ENCODE measurements at regions not wholly inside any gene's neighbourhood (a gene's known extent, or its start where the extent isn't known, plus 50 kb on each side); places are given as distances from the start of the nearest gene placed in this dataset.
"Not testable (repeated sequence)": the region's sequence is repeated elsewhere in the genome, so short reads cannot be mapped to it uniquely, and the experiment has no call there.

GRCh38 chr9:97248252-97248651 lies 59.2 kb upstream of the CCDC180 start:
- not testable (repeated sequence) for DNase-seq

- DNase-seq = no peak
These were observed 63.9 kb upstream of the CCDC180 start for GRCh38 chr9:97243606-97244005.

DNA sequence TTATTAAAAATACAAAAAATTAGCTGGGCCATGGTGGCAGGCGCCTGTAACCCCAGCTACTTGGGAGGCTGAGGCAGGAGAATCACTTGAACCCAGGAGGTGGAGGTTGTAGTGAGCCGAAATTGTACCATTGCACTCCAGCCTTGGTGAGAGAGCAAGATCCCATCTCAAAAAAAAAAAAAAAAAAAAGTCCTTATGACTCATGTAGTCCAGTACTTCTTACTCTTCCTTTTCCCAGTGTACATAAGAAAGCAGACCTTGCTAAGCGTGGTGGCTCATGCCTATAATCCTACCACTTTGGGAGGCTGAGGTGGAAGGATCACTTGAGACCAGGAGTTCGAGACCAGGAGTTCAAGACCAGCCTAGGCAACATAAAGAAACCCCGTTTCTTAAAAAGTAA lies 66.0 kb upstream of the CCDC180 start:
- not testable (repeated sequence) for DNase-seq

GRCh38 chr9:97237951-97238889 lies 69.2 kb upstream of the CCDC180 start:
- peak; percentile 69 for DNase-seq

- no peak for DNase-seq
These were observed 70.1 kb upstream of the CCDC180 start for GRCh38 chr9:97237311-97237786.

- DNase-seq = not testable (repeated sequence)
These were observed 74.5 kb upstream of the CCDC180 start for GRCh38 chr9:97233009-97233400.

GRCh38 chr9:97232060-97233008 lies 75.1 kb upstream of the CCDC180 start:
- not testable (repeated sequence) for DNase-seq

DNA sequence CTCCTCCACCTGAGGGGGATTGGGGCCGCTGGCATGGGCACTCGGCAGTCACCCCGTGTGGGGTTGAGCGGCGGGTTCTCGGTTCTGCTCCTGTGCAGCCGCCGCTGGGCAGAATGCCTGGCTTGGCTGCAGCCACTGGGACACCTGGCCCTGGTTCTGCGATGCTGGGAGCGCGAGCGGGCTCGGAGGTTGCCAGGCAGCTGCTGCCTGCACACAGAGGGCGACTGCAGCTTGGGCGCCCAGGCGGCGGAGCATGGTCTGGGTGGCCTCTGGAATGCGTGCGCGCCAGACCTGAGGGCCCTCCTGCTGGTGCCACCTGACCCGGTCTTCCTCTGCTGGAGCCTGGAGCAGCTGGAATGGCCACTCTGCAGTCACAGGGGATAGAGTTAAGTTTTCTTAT lies 85.1 kb upstream of the CCDC180 start:
- DNase-seq = not testable (repeated sequence)

DNA sequence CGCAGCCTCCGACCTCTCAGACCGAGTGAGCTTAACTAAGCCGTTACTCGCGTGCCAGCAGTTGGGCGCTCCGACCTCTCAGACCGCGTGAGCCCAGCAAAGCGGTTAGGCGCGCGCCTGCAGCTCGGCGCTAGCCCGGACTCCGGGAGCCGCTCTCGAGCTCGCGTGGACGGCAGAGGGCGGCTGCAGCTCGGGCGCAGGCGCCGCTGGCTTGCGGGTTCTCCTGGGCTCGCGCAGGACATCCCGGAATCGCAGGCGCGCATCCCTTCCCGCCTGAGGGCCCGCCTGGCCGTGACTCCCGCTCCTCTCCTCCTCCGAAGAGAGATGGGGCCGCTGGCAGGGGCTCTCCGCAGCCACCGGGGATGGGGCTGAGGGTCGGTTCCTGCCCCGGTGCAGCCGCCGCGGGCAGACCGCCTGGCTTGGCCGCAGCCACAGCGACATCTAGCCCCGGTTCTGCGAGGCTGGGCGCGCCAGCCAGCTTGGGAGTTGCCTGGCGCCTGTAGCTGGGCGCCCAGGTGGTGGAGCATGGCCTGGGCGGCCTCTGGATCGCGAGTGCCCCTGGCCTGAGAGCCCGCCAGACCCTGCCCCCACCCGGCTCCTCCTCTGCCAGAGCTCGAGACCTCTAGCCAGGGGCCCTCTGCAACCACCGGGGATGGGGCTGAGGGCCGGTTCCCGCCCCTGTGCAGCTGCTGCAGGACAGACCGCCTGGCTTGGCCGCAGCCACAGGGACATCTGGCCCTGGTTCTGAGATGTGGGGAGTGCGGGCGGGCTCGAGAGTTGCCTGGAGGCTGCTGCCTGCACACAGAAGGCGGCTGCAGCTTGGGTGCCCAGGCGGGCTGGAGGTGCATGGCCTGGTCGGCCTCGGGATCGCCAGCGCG lies 85.7 kb upstream of the CCDC180 start:
- peak; percentile 44 for DNase-seq

DNA sequence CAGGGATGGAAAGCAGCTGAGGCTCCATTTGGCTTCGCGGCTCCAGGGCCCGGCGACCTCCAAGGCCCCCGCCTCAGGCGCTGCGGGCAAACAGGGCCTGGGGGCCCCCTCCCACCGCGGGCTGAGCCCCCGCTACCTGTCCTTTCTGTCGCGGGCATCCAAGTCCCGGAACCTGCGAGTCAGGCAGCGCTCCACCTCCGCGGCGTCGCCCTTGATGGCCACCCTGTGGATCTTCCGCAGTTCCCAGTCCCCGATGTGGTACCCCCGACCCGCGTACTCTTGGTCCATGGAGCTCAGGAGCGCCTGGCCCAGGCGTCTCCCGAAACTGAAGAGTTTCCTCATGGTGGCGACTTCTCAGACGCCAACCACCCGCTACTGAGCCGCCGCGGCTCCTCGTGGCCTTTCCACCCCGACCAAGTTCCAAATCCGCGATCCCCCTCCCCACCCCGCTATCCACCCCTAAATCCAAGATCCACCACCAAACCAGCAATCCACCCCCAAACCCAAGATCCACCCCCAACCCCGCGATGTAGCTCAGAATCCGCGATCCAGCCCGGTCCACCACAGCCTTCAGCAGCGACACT lies 86.5 kb upstream of the CCDC180 start:
- no peak for DNase-seq

- not testable (repeated sequence) for DNase-seq
These were observed 87.1 kb upstream of the CCDC180 start for GRCh38 chr9:97220396-97220795.

GRCh38 chr9:97219443-97220140 lies 87.9 kb upstream of the CCDC180 start:
- DNase-seq = not testable (repeated sequence)

- not testable (repeated sequence) for DNase-seq
These were observed 92.3 kb upstream of the CCDC180 start for GRCh38 chr9:97215127-97215526.

DNA sequence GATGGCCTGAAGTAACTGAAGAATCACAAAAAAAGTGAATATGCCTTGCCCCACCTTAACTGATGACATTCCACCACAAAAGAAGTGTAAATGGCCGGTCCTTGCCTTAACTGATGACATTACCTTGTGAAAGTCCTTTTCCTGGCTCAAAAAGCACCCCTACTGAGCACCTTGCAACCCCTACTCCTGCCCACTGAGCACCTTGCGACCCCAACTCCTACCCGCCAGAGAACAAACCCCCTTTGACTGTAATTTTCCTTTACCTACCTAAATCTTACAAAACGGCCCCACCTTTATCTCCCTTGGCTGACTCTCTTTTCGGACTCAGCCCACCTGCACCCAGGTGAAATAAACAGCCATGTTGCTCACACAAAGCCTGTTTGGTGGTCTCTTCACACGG lies 92.9 kb upstream of the CCDC180 start:
- DNase-seq = not testable (repeated sequence)

- DNase-seq = not testable (repeated sequence)
These were observed 107.8 kb upstream of the CCDC180 start for GRCh38 chr9:97199683-97200082.

GRCh38 chr9:97193767-97194166 lies 113.7 kb upstream of the CCDC180 start:
- DNase-seq = not testable (repeated sequence)

DNA sequence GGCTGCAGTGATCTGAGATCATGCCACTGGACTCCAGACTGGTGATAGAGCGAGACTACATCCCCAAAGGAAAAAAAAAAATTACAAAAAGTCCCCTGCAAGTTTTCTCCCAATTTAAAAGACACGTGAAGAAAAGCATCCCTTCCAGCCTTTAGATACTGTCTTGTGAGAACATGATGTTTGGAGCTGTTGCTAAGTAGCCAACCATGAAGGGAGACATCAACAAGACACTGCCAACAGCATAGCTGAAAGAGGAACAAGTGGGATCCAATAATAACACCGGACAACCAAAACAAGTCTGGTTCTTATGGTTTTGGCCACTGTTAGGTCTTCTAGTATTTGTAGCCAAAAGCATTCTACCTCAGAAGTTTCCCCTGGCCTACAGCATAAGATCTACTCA lies 118.9 kb upstream of the CCDC180 start:
- no peak for DNase-seq

GRCh38 chr9:97187706-97188105 lies 119.8 kb upstream of the CCDC180 start:
- DNase-seq = not testable (repeated sequence)

DNA sequence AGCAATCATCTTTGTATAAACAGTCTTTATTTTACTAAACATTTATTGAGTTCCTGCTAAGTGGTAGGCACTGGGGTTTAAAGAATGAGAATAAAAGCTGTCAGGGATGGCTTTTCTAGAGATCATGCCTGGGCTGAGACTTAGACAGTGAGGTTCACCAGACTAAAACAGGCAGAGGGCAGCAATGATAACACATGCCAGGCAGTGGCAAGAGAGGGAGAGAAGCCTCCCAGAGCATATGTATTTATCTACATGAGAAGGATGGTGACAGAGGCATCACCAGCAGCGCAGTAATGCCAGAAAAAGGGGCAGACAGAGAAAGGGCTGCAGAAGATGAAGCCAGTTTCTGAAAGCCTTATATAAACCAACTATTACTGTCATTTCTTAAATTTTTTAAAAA lies 121.0 kb upstream of the CCDC180 start:
- no peak for DNase-seq

DNA sequence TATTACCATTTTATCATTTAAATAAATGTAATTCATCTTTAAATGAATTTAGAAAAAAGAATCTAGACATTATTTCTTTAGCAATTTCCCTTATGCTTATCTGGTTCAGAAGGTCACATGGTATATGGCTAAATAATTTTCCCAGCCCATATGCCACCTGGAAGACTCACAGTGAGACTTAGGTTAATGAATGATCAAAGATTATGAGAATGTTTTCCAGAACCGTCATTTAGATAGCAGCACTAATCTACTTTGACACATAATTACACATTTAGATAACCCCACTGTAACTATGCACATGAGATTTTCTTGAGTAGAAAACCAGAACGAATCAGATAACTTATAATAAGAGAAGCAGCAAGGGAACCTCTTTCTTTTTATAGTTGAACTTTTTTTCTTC lies 124.9 kb upstream of the CCDC180 start:
- DNase-seq = not testable (repeated sequence)

DNA sequence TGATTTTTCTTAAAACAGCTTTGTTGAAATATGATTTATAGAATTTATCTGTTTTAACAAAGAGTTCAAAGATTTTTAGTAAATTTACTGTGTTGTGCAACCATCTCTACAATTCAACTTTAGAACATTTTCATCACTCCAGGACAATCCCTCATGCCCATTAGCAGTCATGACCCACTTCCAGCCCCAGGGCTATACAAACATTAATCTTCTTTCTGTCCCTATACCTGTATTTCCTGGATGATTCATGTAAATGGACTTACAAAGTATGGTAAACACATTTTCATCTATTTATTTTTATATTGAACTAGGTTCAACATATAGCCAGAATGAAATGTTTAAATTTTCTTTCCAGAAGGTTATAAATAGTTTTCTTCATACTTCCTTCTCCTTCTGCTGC lies 127.8 kb upstream of the CCDC180 start:
- no peak for DNase-seq

Measured in activated effector memory CD4-positive, alpha-beta T cell treated with Interleukin-2 at 50 U/mL for 16 hours (primary cell).